Neural progenitor cell (in vitro differentiated cells): ENCODE measurements at regions not wholly inside any gene's neighbourhood (a gene's known extent, or its start where the extent isn't known, plus 50 kb on each side); places are given as distances from the start of the nearest gene placed in this dataset.

Source experiments
- EZH2 ChIP-seq: fragments of 200-600 bp; sonication (generic); IDR thresholded peaks from 2 replicates; pipeline ENCODE4 v1.6.1; 2017; ENCODE audit warnings: antibody characterized with exemption, mild to moderate bottlenecking, moderate library complexity
- EZH2phosphoT487 ChIP-seq: fragments of 200-600 bp; sonication (generic); IDR thresholded peaks from 2 replicates; pipeline ENCODE4 v1.6.1; 2017; ENCODE audit warnings: antibody characterized with exemption
- TF ChIP-seq, protein P1 (sequence below): fragments of 200-600 bp; sonication (generic); IDR thresholded peaks from 2 replicates; pipeline ENCODE4 v1.5.1; 2017; ENCODE audit warnings: antibody characterized with exemption, mild to moderate bottlenecking

DNA sequence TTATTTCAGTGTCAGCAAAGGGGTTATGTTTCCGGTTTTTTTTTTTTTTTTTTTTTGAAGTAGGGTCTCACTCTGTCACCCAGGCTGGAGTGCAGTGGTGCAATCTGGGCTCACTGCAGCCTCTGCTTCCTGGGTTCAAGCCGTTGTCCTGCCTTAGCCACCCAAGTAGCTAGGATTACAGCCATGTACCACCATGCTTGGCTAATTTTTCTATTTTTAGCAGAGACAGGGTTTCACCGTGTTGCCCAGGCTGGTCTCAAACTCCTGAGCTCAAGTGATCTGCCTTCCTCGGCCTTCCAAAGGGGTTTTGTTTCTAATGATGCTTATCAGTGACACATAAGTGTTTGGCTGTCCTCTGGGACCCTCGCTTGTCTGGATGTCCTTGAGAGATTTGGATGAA lies 235.7 kb upstream of the C2CD4B start:
- TF ChIP-seq EZH2 (no peak), EZH2phosphoT487 (no peak)
- TF ChIP-seq, protein P1, sequence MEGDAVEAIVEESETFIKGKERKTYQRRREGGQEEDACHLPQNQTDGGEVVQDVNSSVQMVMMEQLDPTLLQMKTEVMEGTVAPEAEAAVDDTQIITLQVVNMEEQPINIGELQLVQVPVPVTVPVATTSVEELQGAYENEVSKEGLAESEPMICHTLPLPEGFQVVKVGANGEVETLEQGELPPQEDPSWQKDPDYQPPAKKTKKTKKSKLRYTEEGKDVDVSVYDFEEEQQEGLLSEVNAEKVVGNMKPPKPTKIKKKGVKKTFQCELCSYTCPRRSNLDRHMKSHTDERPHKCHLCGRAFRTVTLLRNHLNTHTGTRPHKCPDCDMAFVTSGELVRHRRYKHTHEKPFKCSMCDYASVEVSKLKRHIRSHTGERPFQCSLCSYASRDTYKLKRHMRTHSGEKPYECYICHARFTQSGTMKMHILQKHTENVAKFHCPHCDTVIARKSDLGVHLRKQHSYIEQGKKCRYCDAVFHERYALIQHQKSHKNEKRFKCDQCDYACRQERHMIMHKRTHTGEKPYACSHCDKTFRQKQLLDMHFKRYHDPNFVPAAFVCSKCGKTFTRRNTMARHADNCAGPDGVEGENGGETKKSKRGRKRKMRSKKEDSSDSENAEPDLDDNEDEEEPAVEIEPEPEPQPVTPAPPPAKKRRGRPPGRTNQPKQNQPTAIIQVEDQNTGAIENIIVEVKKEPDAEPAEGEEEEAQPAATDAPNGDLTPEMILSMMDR, result no peak
